SU-DHL-6 (cell line): ENCODE measurements at regions not wholly inside any gene's neighbourhood (a gene's known extent, or its start where the extent isn't known, plus 50 kb on each side); places are given as distances from the start of the nearest gene placed in this dataset.

Source experiments
- H2AFZ ChIP-seq: fragments of 200-600 bp; sonication (generic); 2 replicates; pipeline ENCODE4 v1.6.1; 2014; ENCODE audit warnings: low read depth, mild to moderate bottlenecking, moderate library complexity, mixed read lengths, antibody characterized with exemption, low read length; ENCODE audit not compliant: severe bottlenecking
- H3F3A ChIP-seq: fragments of 200-600 bp; shearing (Covaris generic); 2 replicates; pipeline ENCODE4 v1.6.0; 2016; ENCODE audit warnings: antibody characterized with exemption, mild to moderate bottlenecking; ENCODE audit not compliant: insufficient read depth
- H3K27ac ChIP-seq: fragments of 200-600 bp; sonication (generic); 2 replicates; pipeline ENCODE4 v1.5.1; 2016; ENCODE audit warnings: low read depth, mild to moderate bottlenecking, low read length, moderate library complexity, mixed read lengths
- H3K27me3 ChIP-seq: fragments of 200-600 bp; sonication (generic), shearing (Covaris generic); 2 replicates; pipeline ENCODE4 v1.6.0; 2014; ENCODE audit warnings: mild to moderate bottlenecking, low read length
- H3K36me3 ChIP-seq: fragments of 200-600 bp; sonication (generic); 2 replicates; pipeline ENCODE4 v1.6.1; 2014; ENCODE audit warnings: mild to moderate bottlenecking, low read length, mixed read lengths
- H3K4me2 ChIP-seq: fragments of 300-600, 200-600 bp; shearing (Covaris generic), sonication (generic); 2 replicates; pipeline ENCODE4 v1.6.0; 2014; ENCODE audit warnings: low read length, low read depth, mild to moderate bottlenecking; ENCODE audit not compliant: poor library complexity, severe bottlenecking
- H3K4me3 ChIP-seq: fragments of 200-600 bp; sonication (generic); 2 replicates; pipeline ENCODE4 v1.5.1; 2014; ENCODE audit warnings: antibody characterized with exemption, low read length, mild to moderate bottlenecking, mixed read lengths; ENCODE audit not compliant: insufficient read depth, poor library complexity, severe bottlenecking
- H3K79me2 ChIP-seq: fragments of 200-600 bp; sonication (generic); 2 replicates; pipeline ENCODE4 v1.6.1; 2014; ENCODE audit warnings: mild to moderate bottlenecking, low read length, moderate library complexity; ENCODE audit not compliant: insufficient read depth
- H3K9ac ChIP-seq: fragments of 200-600 bp; sonication (generic); 2 replicates; pipeline ENCODE4 v1.7.0; 2014; ENCODE audit warnings: mild to moderate bottlenecking, low read length
- H3K9me2 ChIP-seq: fragments of 200-600 bp; sonication (generic); replicated peaks from 2 replicates; pipeline ENCODE4 v1.6.1; 2014; ENCODE audit warnings: low read length; ENCODE audit not compliant: insufficient read depth
- H3K9me3 ChIP-seq: fragments of 200-600 bp; sonication (generic); 2 replicates; pipeline ENCODE4 v1.6.1; 2014; ENCODE audit warnings: low read length, mixed read lengths; ENCODE audit not compliant: insufficient read depth
- H4K20me1 ChIP-seq: fragments of 200-600 bp; sonication (generic); 2 replicates; pipeline ENCODE4 v1.6.1; 2014; ENCODE audit warnings: low read depth, mild to moderate bottlenecking, antibody characterized with exemption, low read length, moderate library complexity, mixed read lengths
- CTCF ChIP-seq: fragments of 200-600 bp; sonication (generic); IDR thresholded peaks from one replicate; pipeline ENCODE4 v1.5.1; 2017; ENCODE audit warnings: antibody characterized with exemption, mild to moderate bottlenecking, low read length, moderate library complexity; ENCODE audit not compliant: insufficient read depth, poor library complexity, severe bottlenecking
- EZH2phosphoT487 ChIP-seq: fragments of 200-600 bp; sonication (generic), shearing (Covaris generic); conservative IDR thresholded peaks from 2 replicates; pipeline ENCODE4 v1.6.1; 2018; ENCODE audit warnings: mild to moderate bottlenecking, antibody characterized with exemption, low read length, moderate library complexity, mixed read lengths

GRCh38 chr10:58017719-58018367 lies 249.9 kb downstream of the IPMK start:
- no peak for TF ChIP-seq EZH2phosphoT487
- TF ChIP-seq CTCF = no peak
- Histone ChIP-seq H3K4me2 (no peak overlapping the region), H3K4me3 (no peak overlapping the region), H3K9me3 (no peaks in the 10 kb centered on the region), H3K27me3 (no peaks in the 10 kb centered on the region), H4K20me1 (no peaks in the 10 kb centered on the region), H3K27ac (no peak overlapping the region), H2AFZ (no peak overlapping the region), H3K9ac (no peak overlapping the region), H3K79me2 (no peaks in the 10 kb centered on the region), H3K9me2 (no peaks in the 10 kb centered on the region), H3K36me3 (no peaks in the 10 kb centered on the region), H3F3A (no peaks in the 10 kb centered on the region)

GRCh38 chr10:58016614-58017013 lies 251.1 kb downstream of the IPMK start:
- no peak overlapping the region for H3K4me3 ChIP-seq
- H2AFZ ChIP-seq = no peak overlapping the region
- no peaks in the 10 kb centered on the region for H3K9me2 ChIP-seq
- H3K27ac ChIP-seq = no peak overlapping the region
- no peak overlapping the region for H3K9ac ChIP-seq
- H3K27me3 ChIP-seq = no peaks in the 10 kb centered on the region
- TF ChIP-seq EZH2phosphoT487 = no peak
- TF ChIP-seq CTCF = no peak
- H3F3A ChIP-seq = no peaks in the 10 kb centered on the region
- H3K9me3 ChIP-seq = no peaks in the 10 kb centered on the region
- H3K4me2 ChIP-seq = no peak overlapping the region
- no peaks in the 10 kb centered on the region for H3K79me2 ChIP-seq
- H3K36me3 ChIP-seq = no peaks in the 10 kb centered on the region
- no peaks in the 10 kb centered on the region for H4K20me1 ChIP-seq

- Histone ChIP-seq H3K4me2 (no peak overlapping the region), H3K79me2 (no peaks in the 10 kb centered on the region), H3F3A (no peaks in the 10 kb centered on the region), H3K9me3 (no peaks in the 10 kb centered on the region), H3K4me3 (no peak overlapping the region), H3K27ac (no peak overlapping the region), H2AFZ (no peak overlapping the region), H3K9me2 (no peaks in the 10 kb centered on the region), H3K36me3 (no peaks in the 10 kb centered on the region), H3K9ac (no peak overlapping the region), H3K27me3 (no peaks in the 10 kb centered on the region), H4K20me1 (no peaks in the 10 kb centered on the region)
- TF ChIP-seq EZH2phosphoT487 (no peak), CTCF (no peak)
These were observed 253.3 kb downstream of the IPMK start for GRCh38 chr10:58014436-58014835.
